Thoracic aorta (tissue), 2 donors: ENCODE measurements at regions not wholly inside any gene's neighbourhood (a gene's known extent, or its start where the extent isn't known, plus 50 kb on each side); places are given as distances from the start of the nearest gene placed in this dataset.

Source experiments
- ATAC-seq: fragments of 150-250 bp; one replicate; pipeline ENCODE4 v1.8.0; 2017; ENCODE audit warnings: low read depth; ENCODE audit not compliant: insufficient number of reproducible peaks, low FRiP score
- DNase-seq: peaks from one replicate; pipeline ENCODE4 v3.0.0-alpha.2; 2020; ENCODE audit warnings: low spot score
- H3K27ac ChIP-seq, 2 donors: fragments of 200-600 bp; sonication (generic); 1 replicate in 1 of 2; 2 replicates in 1 of 2; pipeline ENCODE4 v1.5.1; 2016; ENCODE audit warnings: mild to moderate bottlenecking in 2 of 2, moderate library complexity in 2 of 2
- H3K27me3 ChIP-seq: fragments of 200-600 bp; sonication (generic); replicated peaks from 2 replicates; pipeline ENCODE4 v1.6.0; 2016; ENCODE audit warnings: mild to moderate bottlenecking; ENCODE audit not compliant: insufficient read depth
- H3K36me3 ChIP-seq: fragments of 200-600 bp; sonication (generic); one replicate; pipeline ENCODE4 v1.5.1; 2016
- H3K4me1 ChIP-seq, 2 donors: fragments of 200-600 bp; sonication (generic); 1 replicate in 1 of 2; 2 replicates in 1 of 2; pipeline versions ENCODE4 v1.5.1 to v1.6.0; 2016; ENCODE audit warnings: low read depth in 2 of 2, mild to moderate bottlenecking in 1 of 2; ENCODE audit not compliant: control insufficient read depth in 1 of 2
- H3K4me3 ChIP-seq: fragments of 200-600 bp; sonication (generic); 2 replicates; pipeline ENCODE4 v1.5.1; 2016; ENCODE audit warnings: mild to moderate bottlenecking
- H3K9me3 ChIP-seq: fragments of 200-600 bp; sonication (generic); 2 replicates; pipeline ENCODE4 v1.5.1; 2016
- CTCF ChIP-seq: fragments of 200-600 bp; sonication (generic); IDR thresholded peaks from one replicate; pipeline ENCODE4 v1.5.1; 2019; ENCODE audit warnings: antibody characterized with exemption

- Histone ChIP-seq H3K27ac (no peak overlapping the region), H3K27me3 (no peaks in the 10 kb centered on the region), H3K4me3 (no peak overlapping the region), H3K36me3 (no peaks in the 10 kb centered on the region), H3K4me1 (no peaks in the 10 kb centered on the region), H3K9me3 (no peaks in the 10 kb centered on the region)
- ATAC-seq (no peak), DNase-seq (no peak)
- no peak for TF ChIP-seq CTCF
These were observed 977.9 kb upstream of the NUDT12 start for GRCh38 chr5:104540448-104540847.

GRCh38 chr5:104539618-104540350 is 977.2 kb upstream of the NUDT12 start:
- Histone ChIP-seq H3K4me3 (no peak overlapping the region), H3K27ac (no peak overlapping the region), H3K36me3 (no peaks in the 10 kb centered on the region), H3K4me1 (no peaks in the 10 kb centered on the region), H3K9me3 (no peaks in the 10 kb centered on the region), H3K27me3 (no peaks in the 10 kb centered on the region)
- no peak for ATAC-seq
- TF ChIP-seq CTCF: no peak
- no peak for DNase-seq

- ATAC-seq: no peak
- DNase-seq: no peak
- H3K4me3 ChIP-seq: no peak overlapping the region
- no peaks in the 10 kb centered on the region for H3K27me3 ChIP-seq
- H3K4me1 ChIP-seq: no peaks in the 10 kb centered on the region
- no peak overlapping the region for H3K27ac ChIP-seq
- no peaks in the 10 kb centered on the region for H3K9me3 ChIP-seq
- H3K36me3 ChIP-seq: no peaks in the 10 kb centered on the region
- no peak for TF ChIP-seq CTCF
These were observed 976.1 kb upstream of the NUDT12 start for GRCh38 chr5:104538734-104539133.

GRCh38 chr5:104533498-104533897 is 970.9 kb upstream of the NUDT12 start:
- Histone ChIP-seq H3K9me3 (no peaks in the 10 kb centered on the region), H3K27me3 (no peaks in the 10 kb centered on the region), H3K36me3 (no peaks in the 10 kb centered on the region), H3K4me3 (no peak overlapping the region), H3K27ac (no peak overlapping the region), H3K4me1 (no peaks in the 10 kb centered on the region)
- TF ChIP-seq CTCF: no peak
- no peak for ATAC-seq
- DNase-seq: no peak

- Histone ChIP-seq H3K9me3 (no peaks in the 10 kb centered on the region), H3K4me1 (no peaks in the 10 kb centered on the region), H3K36me3 (no peaks in the 10 kb centered on the region), H3K27ac (no peak overlapping the region), H3K27me3 (no peaks in the 10 kb centered on the region), H3K4me3 (no peak overlapping the region)
- DNase-seq (no peak), ATAC-seq (no peak)
- no peak for TF ChIP-seq CTCF
These were observed 964.3 kb upstream of the NUDT12 start for GRCh38 chr5:104526866-104527265.
